ENCODE measurements at regions not wholly inside any gene's neighbourhood (a gene's known extent, or its start where the extent isn't known, plus 50 kb on each side); places are given as distances from the start of the nearest gene placed in this dataset.

- no peak for DNase-seq (ENCODE audit: low read depth)
Observed at GRCh38 chr22:49046000-49046545, 781.6 kb downstream of the BRD1 start.

- DNase-seq (ENCODE audit: low read depth), result no peak
Observed at GRCh38 chr22:49045276-49045675, 782.4 kb downstream of the BRD1 start.

GRCh38 chr22:49044776-49045175 is 782.9 kb downstream of the BRD1 start:
- DNase-seq (ENCODE audit: low read depth), result no peak

- DNase-seq (ENCODE audit: low read depth), result no peak
Observed at GRCh38 chr22:49044091-49044490, 783.6 kb downstream of the BRD1 start.

- no peak for DNase-seq (ENCODE audit: low read depth)
Observed at GRCh38 chr22:49042877-49043859, 784.5 kb downstream of the BRD1 start.

GRCh38 chr22:49042066-49042465 is 785.6 kb downstream of the BRD1 start:
- no peak for DNase-seq (ENCODE audit: low read depth)

- DNase-seq (ENCODE audit: low read depth), result no peak
Observed at GRCh38 chr22:49040754-49041467, 786.8 kb downstream of the BRD1 start.

- no peak for DNase-seq (ENCODE audit: low read depth)
Observed at GRCh38 chr22:49040111-49040510, 787.6 kb downstream of the BRD1 start.

GRCh38 chr22:49039625-49040024 is 788.0 kb downstream of the BRD1 start:
- DNase-seq (ENCODE audit: low read depth), result no peak

GRCh38 chr22:49037701-49038245 is 789.9 kb downstream of the BRD1 start:
- no peak for DNase-seq (ENCODE audit: low read depth)

GRCh38 chr22:49036513-49036912 is 791.2 kb downstream of the BRD1 start:
- DNase-seq (ENCODE audit: low read depth), result no peak

GRCh38 chr22:49035818-49036457 is 791.7 kb downstream of the BRD1 start:
- DNase-seq (ENCODE audit: low read depth), result no peak

GRCh38 chr22:49034836-49035817 is 792.5 kb downstream of the BRD1 start:
- DNase-seq (ENCODE audit: low read depth), result no peak

GRCh38 chr22:49033616-49034015 is 794.1 kb downstream of the BRD1 start:
- DNase-seq (ENCODE audit: low read depth), result no peak

GRCh38 chr22:49032821-49033220 is 794.9 kb downstream of the BRD1 start:
- no peak for DNase-seq (ENCODE audit: low read depth)

- no peak for DNase-seq (ENCODE audit: low read depth)
Observed at GRCh38 chr22:49031746-49032330, 795.8 kb downstream of the BRD1 start.

- no peak for DNase-seq (ENCODE audit: low read depth)
Observed at GRCh38 chr22:49028111-49028510, 799.6 kb downstream of the BRD1 start.

- DNase-seq (ENCODE audit: low read depth), result no peak
Observed at GRCh38 chr22:49027368-49027670, 800.4 kb downstream of the BRD1 start.

- DNase-seq (ENCODE audit: low read depth), result no peak
Observed at GRCh38 chr22:49026494-49027367, 800.9 kb downstream of the BRD1 start.
